ENCODE measurements at regions not wholly inside any gene's neighbourhood (a gene's known extent, or its start where the extent isn't known, plus 50 kb on each side); places are given as distances from the start of the nearest gene placed in this dataset.

GRCh38 chr11:112590764-112591163 lies 330.1 kb upstream of the PLET1 start:
- no peak for DNase-seq

GRCh38 chr11:112593440-112593839 lies 332.8 kb upstream of the PLET1 start:
- no peak for DNase-seq

GRCh38 chr11:112596324-112596723 lies 335.7 kb upstream of the PLET1 start:
- no peak for DNase-seq

- no peak for DNase-seq
Measured at GRCh38 chr11:112597286-112597790, 336.7 kb upstream of the PLET1 start.

- DNase-seq: no peak
Measured at GRCh38 chr11:112599265-112599664, 338.6 kb upstream of the PLET1 start.

- no peak for DNase-seq
Measured at GRCh38 chr11:112599856-112600533, 339.3 kb upstream of the PLET1 start.

- no peak for DNase-seq
Measured at GRCh38 chr11:112605093-112605666, 344.5 kb upstream of the PLET1 start.

- no peak for DNase-seq
Measured at GRCh38 chr11:112606656-112607055, 346.0 kb upstream of the PLET1 start.

GRCh38 chr11:112608509-112608908 lies 347.8 kb upstream of the PLET1 start:
- no peak for DNase-seq

- DNase-seq: no peak
Measured at GRCh38 chr11:112610494-112610893, 349.8 kb upstream of the PLET1 start.

- no peak for DNase-seq
Measured at GRCh38 chr11:112610996-112611750, 350.0 kb upstream of the NCAM1 start.

GRCh38 chr11:112611771-112612170 lies 349.4 kb upstream of the NCAM1 start:
- DNase-seq: no peak

GRCh38 chr11:112612250-112612849 lies 348.9 kb upstream of the NCAM1 start:
- no peak for DNase-seq

- DNase-seq: no peak
Measured at GRCh38 chr11:112613051-112613972, 347.9 kb upstream of the NCAM1 start.

GRCh38 chr11:112614605-112615004 lies 346.6 kb upstream of the NCAM1 start:
- DNase-seq: no peak

GRCh38 chr11:112615238-112615637 lies 346.0 kb upstream of the NCAM1 start:
- DNase-seq: no peak

GRCh38 chr11:112615891-112616290 lies 345.3 kb upstream of the NCAM1 start:
- no peak for DNase-seq

GRCh38 chr11:112616327-112617097 lies 344.7 kb upstream of the NCAM1 start:
- no peak for DNase-seq

GRCh38 chr11:112617098-112617425 lies 344.2 kb upstream of the NCAM1 start:
- DNase-seq: no peak

GRCh38 chr11:112617977-112618826 lies 343.0 kb upstream of the NCAM1 start:
- no peak for DNase-seq

- DNase-seq: no peak
Measured at GRCh38 chr11:112619106-112619505, 342.1 kb upstream of the NCAM1 start.

Measured in T-helper 9 cell (primary cell).